ENCODE measurements at regions not wholly inside any gene's neighbourhood (a gene's known extent, or its start where the extent isn't known, plus 50 kb on each side); places are given as distances from the start of the nearest gene placed in this dataset.

DNA sequence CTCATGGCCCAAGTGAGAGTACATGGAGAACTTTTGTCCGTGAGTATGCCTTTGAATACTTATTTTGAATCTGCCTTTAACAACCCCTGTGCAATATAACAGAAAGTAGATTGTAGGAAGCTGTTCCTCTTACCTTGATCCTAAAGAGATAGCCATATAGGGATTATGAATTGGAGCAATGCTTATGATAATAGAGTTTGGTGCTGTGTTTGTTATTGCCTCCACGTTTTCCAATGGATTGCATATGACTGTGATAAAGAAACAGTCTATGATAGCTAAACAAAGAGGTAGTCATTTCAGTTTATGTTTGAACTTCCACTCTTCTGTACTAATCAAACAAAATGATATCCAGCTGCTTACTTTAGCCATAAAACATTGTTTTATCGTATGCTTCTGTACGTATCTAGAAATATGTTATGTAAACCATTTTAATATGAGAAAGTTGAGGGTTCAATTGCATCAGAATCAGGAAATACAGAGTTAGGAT lies 199.6 kb upstream of the RGMB start:
- H3K4me3 ChIP-seq (ENCODE audit: low read depth in 2 of 2, low read length in 2 of 2) = no peak overlapping the region
- H3K9me3 ChIP-seq (ENCODE audit: control insufficient read depth, insufficient read depth, low read depth, low read length) = no peaks in the 10 kb centered on the region
- TF ChIP-seq SIN3A (IDR thresholded peaks at IDR 0.05; ENCODE audit: borderline replicate concordance, insufficient read depth, low read depth, low read length) (no peak), CTCF (IDR thresholded peaks at IDR 0.05) (no peak), REST (IDR thresholded peaks at IDR 0.05; ENCODE audit: insufficient read depth in 1 of 2, low read depth in 2 of 2, low read length in 1 of 2) (no peak), POLR2AphosphoS5 (IDR thresholded peaks at IDR 0.05; ENCODE audit: low read depth, low read length) (no peak), TCF7L2 (IDR thresholded peaks at IDR 0.05; ENCODE audit: low read depth, low read length) (no peak)
- no peaks in the 10 kb centered on the region for H3K4me1 ChIP-seq (ENCODE audit: control insufficient read depth, insufficient read depth, low read length)
- DNase-seq (ENCODE audit: low read depth, low spot score) (no peak), ATAC-seq (no peak)
- no peaks in the 10 kb centered on the region for H3K27me3 ChIP-seq (ENCODE audit: control insufficient read depth, insufficient read depth, low read length)
- in situ Hi-C loops (cut with HindIII; ENCODE audit: low pct_unique_long_range_greater_than_20kb, low sequenced_read_pairs) = no loop called here
- H3K36me3 ChIP-seq (ENCODE audit: control insufficient read depth, insufficient read depth, low read length) = no peaks in the 10 kb centered on the region
- ChIA-PET POLR2A (no interaction called here), CTCF (no interaction called here)
- intact Hi-C loops (cut with micrococcal nuclease; ENCODE audit: unreplicated experiment) = no loop called here
- no peak overlapping the region for H3K27ac ChIP-seq (ENCODE audit: low read length)
- no TSS peak for BruUV-seq (replicated peaks)

DNA sequence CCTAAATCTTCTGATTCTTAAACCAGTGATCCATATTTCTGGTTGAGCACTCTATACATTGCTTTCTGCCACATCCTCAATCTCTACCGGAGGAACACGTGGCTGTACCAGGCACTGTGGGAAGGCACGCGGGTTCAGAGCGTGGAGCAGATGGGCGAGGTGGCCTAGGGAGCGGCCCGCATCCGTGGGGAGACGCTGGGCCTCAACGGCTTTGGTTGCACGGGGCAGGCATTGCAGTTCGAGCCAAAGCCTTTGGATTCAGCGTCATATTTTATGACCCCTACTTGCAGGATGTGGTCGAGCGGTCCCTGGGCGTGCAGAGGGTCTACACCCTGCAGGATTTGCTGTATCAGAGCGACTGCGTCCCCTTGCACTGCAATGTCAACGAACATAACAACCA lies 197.2 kb upstream of the RGMB start:
- ChIA-PET CTCF (no interaction called here), POLR2A (no interaction called here)
- in situ Hi-C loops (cut with HindIII; ENCODE audit: low pct_unique_long_range_greater_than_20kb, low sequenced_read_pairs) (no loop called here), intact Hi-C loops (cut with micrococcal nuclease; ENCODE audit: unreplicated experiment) (no loop called here)
- Histone ChIP-seq H3K36me3 (ENCODE audit: control insufficient read depth, insufficient read depth, low read length) (no peaks in the 10 kb centered on the region), H3K27me3 (ENCODE audit: control insufficient read depth, insufficient read depth, low read length) (no peaks in the 10 kb centered on the region), H3K4me1 (ENCODE audit: control insufficient read depth, insufficient read depth, low read length) (no peaks in the 10 kb centered on the region), H3K9me3 (ENCODE audit: control insufficient read depth, insufficient read depth, low read depth, low read length) (no peaks in the 10 kb centered on the region), H3K27ac (ENCODE audit: low read length) (no peak overlapping the region), H3K4me3 (ENCODE audit: low read depth in 2 of 2, low read length in 2 of 2) (no peak overlapping the region)
- TF ChIP-seq CTCF (IDR thresholded peaks at IDR 0.05) (no peak), TCF7L2 (IDR thresholded peaks at IDR 0.05; ENCODE audit: low read depth, low read length) (no peak), SIN3A (IDR thresholded peaks at IDR 0.05; ENCODE audit: borderline replicate concordance, insufficient read depth, low read depth, low read length) (no peak), POLR2AphosphoS5 (IDR thresholded peaks at IDR 0.05; ENCODE audit: low read depth, low read length) (no peak), REST (IDR thresholded peaks at IDR 0.05; ENCODE audit: insufficient read depth in 1 of 2, low read depth in 2 of 2, low read length in 1 of 2) (no peak)
- DNase-seq (ENCODE audit: low read depth, low spot score) = no peak
- no TSS peak for BruUV-seq (replicated peaks)
- ATAC-seq = no peak
